GM18951 (cell line): ENCODE measurements at regions not wholly inside any gene's neighbourhood (a gene's known extent, or its start where the extent isn't known, plus 50 kb on each side); places are given as distances from the start of the nearest gene placed in this dataset.

Source experiments
- POLR2A ChIP-seq: IDR thresholded peaks from 4 replicates; pipeline ENCODE4 v1.6.1; 2011; ENCODE audit warnings: mild to moderate bottlenecking; ENCODE audit not compliant: insufficient read length, insufficient read depth; ENCODE audit errors: extremely low read depth
- in situ Hi-C: fragments of 300-500 bp; cut with MboI; formaldehyde crosslinking; loops from one replicate; pipeline ENCODE4 v1.12.0; 2022; ENCODE audit warnings: low sequenced_read_pairs, mixed read lengths, inconsistent platforms; ENCODE audit not compliant: unreplicated experiment

DNA sequence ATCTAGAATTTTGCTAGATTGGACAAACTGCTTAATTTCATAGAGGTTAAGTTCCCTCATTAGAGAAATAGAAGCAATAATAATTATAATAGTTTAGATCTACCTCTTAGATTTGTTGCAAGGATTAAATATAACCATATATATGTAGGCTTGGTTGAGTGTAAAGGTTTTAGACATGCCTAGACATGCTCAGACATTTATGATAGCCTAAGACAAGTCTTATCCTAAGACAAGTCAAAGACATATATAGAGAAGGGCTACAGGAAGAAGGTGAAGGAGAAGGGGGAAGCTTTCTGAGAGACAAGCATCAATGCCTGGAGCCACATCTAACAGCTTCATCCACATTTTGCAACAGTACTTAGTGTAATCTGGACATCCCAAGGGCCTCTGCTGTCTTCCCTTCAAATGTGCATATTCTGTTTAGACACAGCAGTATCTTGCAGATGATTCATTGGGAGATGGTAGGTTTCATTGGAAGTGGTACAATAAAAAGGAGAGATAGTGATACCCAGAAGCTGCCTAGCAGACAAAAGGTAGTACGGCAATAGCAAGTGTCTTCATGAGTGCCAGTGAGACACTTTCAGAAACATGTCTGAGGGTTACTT, 146.5 kb downstream of the HGF start:
- in situ Hi-C loops, result no loop called here
- no peak for TF ChIP-seq POLR2A

DNA sequence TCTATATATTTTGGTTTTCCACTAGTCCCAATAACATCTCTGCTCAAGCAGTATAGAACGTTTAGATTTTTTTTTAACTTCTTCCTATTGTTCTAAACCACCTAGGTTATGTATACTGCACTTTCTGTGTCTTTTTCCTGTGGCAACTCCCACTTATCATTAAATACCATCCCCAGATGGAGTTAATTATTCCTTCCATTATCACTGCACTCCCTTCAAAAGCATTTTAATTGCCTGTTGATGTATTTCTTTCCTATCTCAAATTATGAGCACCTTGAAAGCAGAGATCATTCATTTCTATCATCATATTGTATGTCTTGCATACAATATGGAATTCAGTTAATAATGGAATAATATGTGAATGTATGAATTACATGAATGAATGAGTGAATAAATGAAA, 148.0 kb downstream of the HGF start:
- in situ Hi-C loops, result no loop called here
- no peak for TF ChIP-seq POLR2A

GRCh38 chr7:81618396-81619014, 151.3 kb downstream of the HGF start:
- no peak for TF ChIP-seq POLR2A
- in situ Hi-C loops, result no loop called here

DNA sequence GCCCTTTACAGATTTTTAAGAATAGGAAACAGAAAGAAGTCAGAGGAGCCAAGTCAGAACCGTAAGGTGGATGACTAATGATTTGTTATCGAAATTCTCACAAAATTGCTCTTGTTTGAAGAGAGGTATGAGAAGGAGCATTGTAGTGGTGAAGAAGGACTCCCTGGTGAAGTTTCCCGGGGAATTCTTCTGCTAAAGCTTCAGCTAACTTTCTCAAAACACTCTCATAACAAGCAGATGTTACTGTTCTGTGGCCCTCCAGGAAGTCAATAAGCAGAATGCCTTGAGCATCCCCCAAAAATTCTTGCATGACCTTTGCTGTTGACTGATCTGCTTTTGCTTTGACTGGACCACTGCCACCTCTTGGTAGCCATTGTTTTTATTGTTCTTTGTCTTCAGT, 152.9 kb downstream of the HGF start:
- TF ChIP-seq POLR2A, result no peak
- in situ Hi-C loops, result no loop called here

DNA sequence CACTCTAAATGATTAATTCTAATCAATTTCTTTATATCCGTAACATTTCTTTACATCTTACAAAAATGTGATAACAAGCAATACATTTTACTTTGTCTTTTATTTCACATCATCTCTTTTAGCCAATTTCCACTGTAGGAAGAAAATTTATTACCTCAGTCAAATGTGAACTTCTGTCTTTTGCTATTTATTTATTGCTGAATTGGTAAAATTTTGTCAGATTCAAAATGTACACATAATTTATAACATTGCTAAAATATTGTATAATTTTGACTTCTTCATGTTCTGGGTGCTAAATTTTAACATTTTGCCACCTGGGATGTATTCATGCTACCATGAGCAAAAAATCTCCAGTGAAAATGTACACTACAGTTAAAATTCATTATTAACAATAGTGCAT, 158.0 kb downstream of the HGF start:
- TF ChIP-seq POLR2A, result no peak
- in situ Hi-C loops, result no loop called here

DNA sequence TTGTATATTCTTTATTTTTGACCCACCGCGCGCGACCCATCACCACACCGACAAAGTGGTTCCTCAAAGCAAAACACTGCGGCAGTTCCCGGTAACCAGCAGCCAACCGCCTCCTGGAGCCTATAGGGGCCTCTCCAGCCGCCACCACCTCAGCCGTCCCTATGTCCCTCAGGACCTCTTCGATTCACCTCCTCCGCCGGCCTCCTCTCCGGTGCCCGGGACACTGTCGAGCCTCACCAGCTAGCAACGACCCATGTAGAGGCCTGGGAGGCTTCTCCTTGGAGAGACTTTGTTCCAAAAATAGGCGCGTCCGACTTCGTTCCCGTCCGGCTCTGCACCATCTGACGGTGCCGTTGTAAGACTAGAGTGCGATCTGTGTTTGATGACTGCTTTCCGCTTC, 158.8 kb downstream of the HGF start:
- in situ Hi-C loops, result no loop called here
- TF ChIP-seq POLR2A, result no peak

- TF ChIP-seq POLR2A, result no peak
- in situ Hi-C loops, result no loop called here
Measured at GRCh38 chr7:81608748-81609382, 161.0 kb downstream of the HGF start.

DNA sequence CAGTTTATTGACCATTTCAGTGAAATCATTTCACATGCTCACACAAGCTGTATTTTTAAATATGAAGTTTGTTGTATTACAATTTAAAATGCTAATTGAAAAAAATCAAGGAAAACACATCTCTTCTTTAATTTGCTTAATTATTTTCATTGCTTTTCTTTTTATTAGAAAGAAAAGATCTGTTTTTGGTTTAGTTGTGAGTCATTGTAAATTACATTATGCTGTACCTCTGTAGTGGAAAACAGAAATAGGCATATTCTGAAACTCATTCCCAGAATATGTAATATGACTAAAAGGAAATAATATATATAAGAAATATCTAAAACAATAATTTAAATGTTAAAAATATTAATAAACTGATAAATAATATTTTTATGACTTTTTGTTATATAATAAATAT, 161.9 kb downstream of the HGF start:
- TF ChIP-seq POLR2A, result no peak
- in situ Hi-C loops, result no loop called here

GRCh38 chr7:81606078-81606863, 163.6 kb downstream of the HGF start:
- in situ Hi-C loops, result no loop called here
- TF ChIP-seq POLR2A, result no peak

GRCh38 chr7:81605493-81605892, 164.4 kb downstream of the HGF start:
- TF ChIP-seq POLR2A, result no peak
- in situ Hi-C loops, result no loop called here

GRCh38 chr7:81604808-81605174, 165.1 kb downstream of the HGF start:
- no peak for TF ChIP-seq POLR2A
- in situ Hi-C loops, result no loop called here

- in situ Hi-C loops, result no loop called here
- no peak for TF ChIP-seq POLR2A
Measured at GRCh38 chr7:81604075-81604807, 165.6 kb downstream of the HGF start.

DNA sequence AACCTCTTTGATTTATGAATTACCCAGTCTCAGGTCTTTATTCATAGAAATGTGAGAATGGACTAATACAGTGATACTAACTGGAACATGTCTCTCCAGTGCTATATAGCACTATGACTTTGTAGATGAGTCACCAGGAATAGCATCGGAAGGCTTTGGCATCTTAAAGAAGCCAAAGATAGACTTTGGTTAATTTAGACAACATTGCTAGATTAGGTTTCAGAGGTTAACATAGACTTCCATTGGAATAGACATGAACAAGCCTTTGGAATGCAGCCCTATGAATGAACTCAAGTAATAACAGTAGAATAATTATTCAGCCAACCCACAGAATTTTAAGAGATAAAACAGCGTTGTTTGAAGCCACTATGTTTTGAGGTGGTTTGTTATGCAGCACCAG, 169.2 kb downstream of the HGF start:
- no peak for TF ChIP-seq POLR2A
- in situ Hi-C loops, result no loop called here

DNA sequence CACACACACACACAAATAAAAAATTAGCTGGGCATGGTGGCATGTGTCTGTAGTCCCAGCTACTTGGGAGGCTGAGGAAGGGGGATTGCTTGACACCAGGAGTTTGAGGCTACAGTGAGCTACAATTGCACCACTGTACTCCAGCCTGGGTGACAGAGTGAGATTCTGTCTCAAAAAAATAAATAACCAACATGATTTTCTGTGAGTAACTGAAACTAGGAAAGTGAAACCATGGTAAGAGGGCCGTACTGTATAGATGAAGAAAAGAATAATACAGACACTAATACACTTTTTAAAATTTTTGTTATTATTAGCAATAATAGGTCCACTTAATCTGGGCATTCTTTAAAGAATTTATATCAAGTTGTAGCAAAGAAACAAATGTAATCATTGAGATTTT, 170.9 kb downstream of the HGF start:
- no peak for TF ChIP-seq POLR2A
- in situ Hi-C loops, result no loop called here

GRCh38 chr7:81594767-81595166, 175.1 kb downstream of the HGF start:
- in situ Hi-C loops, result no loop called here
- TF ChIP-seq POLR2A, result no peak
